CD14-positive monocyte (primary cell): ENCODE measurements at regions not wholly inside any gene's neighbourhood (a gene's known extent, or its start where the extent isn't known, plus 50 kb on each side); places are given as distances from the start of the nearest gene placed in this dataset.
A peak's percentile ranks its signal among the peaks of the same experiment; 100 is the strongest.

Experiments
- DNase-seq, 3 donors: peaks; one replicate each; pipeline ENCODE4 v3.0.0-alpha.2; 2011 to 2022
- H2AFZ ChIP-seq: 2 replicates; pipeline ENCODE4 v1.6.0; 2012; ENCODE audit warnings: mild to moderate bottlenecking, low read depth, low read length, inconsistent platforms; ENCODE audit not compliant: insufficient read depth, poor library complexity, severe bottlenecking
- H3K27ac ChIP-seq, 2 donors: 1 replicate in 1 of 2; 2 replicates in 1 of 2; pipeline ENCODE4 v1.5.1; 2012 to 2013; ENCODE audit warnings: low read length in 2 of 2, control low read depth in 1 of 2, inconsistent platforms in 1 of 2, low read depth in 1 of 2, mild to moderate bottlenecking in 1 of 2
- H3K27me3 ChIP-seq, 2 donors: one replicate each; pipeline versions ENCODE4 v1.6.0 to v1.6.1; 2011 to 2013; ENCODE audit warnings: low read length in 2 of 2; ENCODE audit not compliant: control insufficient read depth in 2 of 2, insufficient read depth in 2 of 2
- H3K36me3 ChIP-seq, 2 donors: replicated peaks in 1 of 2; 1 replicate in 1 of 2; 2 replicates in 1 of 2; pipeline versions ENCODE4 v1.5.1 to v1.6.1; 2012 to 2013; ENCODE audit warnings: low read length in 2 of 2, control low read depth in 1 of 2, inconsistent platforms in 1 of 2, mild to moderate bottlenecking in 1 of 2; ENCODE audit not compliant: insufficient read depth in 2 of 2, control insufficient read depth in 1 of 2
- H3K4me1 ChIP-seq, 2 donors: 1 replicate in 1 of 2; 2 replicates in 1 of 2; pipeline versions ENCODE4 v1.5.1 to v1.6.1; 2012 to 2013; ENCODE audit warnings: low read length in 2 of 2, control low read depth in 1 of 2, inconsistent platforms in 1 of 2, mild to moderate bottlenecking in 1 of 2, moderate library complexity in 1 of 2; ENCODE audit not compliant: insufficient read depth in 2 of 2, control insufficient read depth in 1 of 2
- H3K4me2 ChIP-seq: replicated peaks from 2 replicates; pipeline ENCODE3; 2012; ENCODE audit warnings: low read length, moderate library complexity, mild to moderate bottlenecking; ENCODE audit not compliant: poor library complexity, severe bottlenecking; ENCODE audit errors: extremely low read depth
- H3K4me3 ChIP-seq, 3 experiments: fragments of 200-600 bp in 1 of 3; sonication (generic) in 1 of 3; replicated peaks in 1 of 3; 1 replicate in 2 of 3; 2 replicates in 1 of 3; pipeline ENCODE4 v1.5.1; 2011 to 2013; ENCODE audit warnings: low read length in 3 of 3, mild to moderate bottlenecking in 3 of 3, control low read depth in 2 of 3, low read depth in 2 of 3, inconsistent platforms in 1 of 3, moderate library complexity in 1 of 3
- H3K79me2 ChIP-seq: 2 replicates; pipeline ENCODE4 v1.6.0; 2012; ENCODE audit warnings: mild to moderate bottlenecking, control low read depth, inconsistent platforms, low read length, moderate library complexity; ENCODE audit not compliant: insufficient read depth
- H3K9ac ChIP-seq: 2 replicates; pipeline ENCODE4 v1.6.0; 2017; ENCODE audit warnings: low read length, mild to moderate bottlenecking; ENCODE audit not compliant: insufficient read depth, poor library complexity, severe bottlenecking
- H3K9me3 ChIP-seq, 2 donors: replicated peaks in 1 of 2; 1 replicate in 1 of 2; 2 replicates in 1 of 2; pipeline versions ENCODE4 v1.5.1 to v1.6.1; 2012 to 2013; ENCODE audit warnings: low read length in 2 of 2, control low read depth in 1 of 2; ENCODE audit not compliant: control insufficient read depth in 1 of 2, insufficient read depth in 1 of 2
- H4K20me1 ChIP-seq: 2 replicates; pipeline ENCODE4 v1.6.0; 2012; ENCODE audit warnings: mild to moderate bottlenecking, low read length, control low read depth, moderate library complexity; ENCODE audit not compliant: insufficient read depth
- H3K27ac Mint-ChIP-seq, 7 donors: one replicate each; pipeline ENCODE4 v1.8.0; 2020; ENCODE audit warnings: mild to moderate bottlenecking in 7 of 7, mixed read lengths in 7 of 7, moderate library complexity in 6 of 7, inconsistent platforms in 2 of 7
- H3K27me3 Mint-ChIP-seq, 3 donors: one replicate each; pipeline ENCODE4 v1.8.0; 2021 to 2022; ENCODE audit warnings: low read depth in 3 of 3, mild to moderate bottlenecking in 3 of 3, mixed read lengths in 3 of 3, moderate library complexity in 3 of 3, inconsistent platforms in 1 of 3
- H3K36me3 Mint-ChIP-seq, 2 donors: one replicate each; pipeline ENCODE4 v1.8.0; 2020; ENCODE audit warnings: mixed read lengths in 2 of 2, inconsistent platforms in 1 of 2, mild to moderate bottlenecking in 1 of 2
- H3K4me1 Mint-ChIP-seq: one replicate; pipeline ENCODE4 v1.8.0; 2020; ENCODE audit warnings: mild to moderate bottlenecking, mixed read lengths
- H3K4me3 Mint-ChIP-seq, 2 donors: one replicate each; pipeline ENCODE4 v1.8.0; 2020; ENCODE audit warnings: mild to moderate bottlenecking in 2 of 2, mixed read lengths in 2 of 2, moderate library complexity in 1 of 2
- H3K9me3 Mint-ChIP-seq, 7 donors: one replicate each; pipeline ENCODE4 v1.8.0; 2020 to 2022; ENCODE audit warnings: mixed read lengths in 7 of 7, mild to moderate bottlenecking in 6 of 7, moderate library complexity in 6 of 7, inconsistent platforms in 2 of 7
- CTCF ChIP-seq: fragments of 200-600 bp; IDR thresholded peaks from one replicate; pipeline ENCODE4 v1.8.0; 2022; ENCODE audit warnings: antibody characterized with exemption, mild to moderate bottlenecking
- WGBS: methylation state at CpG from one replicate; pipeline ENCODE4 v1.1.5; 2013; ENCODE audit warnings: missing lambda C conversion rate; ENCODE audit not compliant: insufficient coverage; 5-methylcytosine and 5-hydroxymethylcytosine counted together
- intact Hi-C, 2 donors: fragments of 100-400 bp; cut with micrococcal nuclease; formaldehyde crosslinking; loops; one replicate each; pipeline versions ENCODE4 v1.15.0 to v1.15.1; 2023

GRCh38 chr1:203954293-203954692 lies 92.9 kb downstream of the SNRPE start:
- H3K4me1 Mint-ChIP-seq: peaks cover 27% of the 10 kb centered on the region
- Histone ChIP-seq H3K79me2 (no peaks in the 10 kb centered on the region), H3K9me3 (peaks cover 0 to 30% of the 10 kb centered on the region in 2 donors), H2AFZ (peak overlapping the region; percentile 52), H3K27me3 (no peaks in the 10 kb centered on the region), H3K4me2 (no peak overlapping the region), H3K9ac (no peak overlapping the region), H3K27ac (peak overlapping the region in 1 of 2 donors; percentile 69), H4K20me1 (no peaks in the 10 kb centered on the region), H3K36me3 (no peaks in the 10 kb centered on the region), H3K4me1 (peaks cover 10 to 28% of the 10 kb centered on the region in 2 donors), H3K4me3 (no peak overlapping the region)
- no peak overlapping the region for H3K4me3 Mint-ChIP-seq
- H3K27me3 Mint-ChIP-seq: peaks cover 0 to 2% (median 2%) of the 10 kb centered on the region in 3 donors
- peaks cover 12 to 60% (median 27%) of the 10 kb centered on the region in 7 donors for H3K9me3 Mint-ChIP-seq
- no peak for DNase-seq
- intact Hi-C loops: no loop called here
- no peak for TF ChIP-seq CTCF
- H3K27ac Mint-ChIP-seq: peak overlapping the region in 5 of 7 donors; percentile 19 to 61 (median 37)
- peaks cover 0 to 6% of the 10 kb centered on the region in 2 donors for H3K36me3 Mint-ChIP-seq
- WGBS: 100% methylated on average over 5 of the region's 5 CpGs

- Histone ChIP-seq H3K9me3 (peaks cover 0 to 30% of the 10 kb centered on the region in 2 donors), H3K4me3 (peak overlapping the region in 1 of 3 experiments; percentile 39)
- H3K27ac Mint-ChIP-seq: peak overlapping the region in 4 of 7 donors; percentile 37 to 61 (median 55)
Measured at GRCh38 chr1:203954788-203955552, 93.6 kb downstream of the SNRPE start.

More at GRCh38 chr1:203954788-203955552, 93.6 kb downstream of the SNRPE start:
- H4K20me1 ChIP-seq: no peaks in the 10 kb centered on the region
- no peaks in the 10 kb centered on the region for H3K79me2 ChIP-seq
- peak; percentile 39 to 62 (median 57) for DNase-seq
- Mint-ChIP-seq H3K9me3 (peaks cover 12 to 60% (median 28%) of the 10 kb centered on the region in 7 donors), H3K4me1 (peaks cover 27% of the 10 kb centered on the region), H3K36me3 (peaks cover 0 to 6% of the 10 kb centered on the region in 2 donors), H3K27me3 (peaks cover 0 to 2% (median 2%) of the 10 kb centered on the region in 3 donors), H3K4me3 (no peak overlapping the region)
- peak overlapping the region; percentile 35 for H3K4me2 ChIP-seq
- no peaks in the 10 kb centered on the region for H3K27me3 ChIP-seq
- no peak overlapping the region for H3K9ac ChIP-seq
- no peak for TF ChIP-seq CTCF
- H3K36me3 ChIP-seq: no peaks in the 10 kb centered on the region
- peak overlapping the region in 1 of 2 donors; percentile 69 for H3K27ac ChIP-seq
- intact Hi-C loops: no loop called here
- WGBS: 84% methylated on average over 3 of the region's 5 CpGs
- H2AFZ ChIP-seq: no peak overlapping the region
- peaks cover 10 to 28% of the 10 kb centered on the region in 2 donors for H3K4me1 ChIP-seq
